Progenitor cell of endocrine pancreas (in vitro differentiated cells): ENCODE measurements at regions not wholly inside any gene's neighbourhood (a gene's known extent, or its start where the extent isn't known, plus 50 kb on each side); places are given as distances from the start of the nearest gene placed in this dataset.

ENCODE experiments used
- DNase-seq: peaks from one replicate; pipeline ENCODE4 v3.0.0; 2021; ENCODE audit warnings: low spot score; ENCODE audit not compliant: unreplicated experiment
- H3K27ac Mint-ChIP-seq: 2 replicates; pipeline ENCODE4 v1.8.0; 2021; ENCODE audit warnings: mild to moderate bottlenecking, moderate library complexity, mixed read lengths
- H3K27me3 Mint-ChIP-seq: 2 replicates; pipeline ENCODE4 v1.8.0; 2021; ENCODE audit warnings: mixed read lengths
- H3K36me3 Mint-ChIP-seq: 2 replicates; pipeline ENCODE4 v1.8.0; 2022; ENCODE audit warnings: mixed read lengths; ENCODE audit not compliant: insufficient read depth
- H3K4me1 Mint-ChIP-seq: 2 replicates; pipeline ENCODE4 v1.8.0; 2021; ENCODE audit warnings: low read depth, mixed read lengths
- H3K4me3 Mint-ChIP-seq: 2 replicates; pipeline ENCODE4 v1.8.0; 2021; ENCODE audit warnings: low read depth, mild to moderate bottlenecking, moderate library complexity, mixed read lengths
- H3K9me3 Mint-ChIP-seq: 2 replicates; pipeline ENCODE4 v1.8.0; 2021; ENCODE audit warnings: low read depth, mixed read lengths
- TF ChIP-seq, protein P1 (sequence below): fragments of 200-600 bp; sonication (generic); IDR thresholded peaks from one replicate; pipeline ENCODE4 v1.5.0; 2021; ENCODE audit warnings: antibody characterized with exemption, mild to moderate bottlenecking; ENCODE audit not compliant: unreplicated experiment

DNA sequence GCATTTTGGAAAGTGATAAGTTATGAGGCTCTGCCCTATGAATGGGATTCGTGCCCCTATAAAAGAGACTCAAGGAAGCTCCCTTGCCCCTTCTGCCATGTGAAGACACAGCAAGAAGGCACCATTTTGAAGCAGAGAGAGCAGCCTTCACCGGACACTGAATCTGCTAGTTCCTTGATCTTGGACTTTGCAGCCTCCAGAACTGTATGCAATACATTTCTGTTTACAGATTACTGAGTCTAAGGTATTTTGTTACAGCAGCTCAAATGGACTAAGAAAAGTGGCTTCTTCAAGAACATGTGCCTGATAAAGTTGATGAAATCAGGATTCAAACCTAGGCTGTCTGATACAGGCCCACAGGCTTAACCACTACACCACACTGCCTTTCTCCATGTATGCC is 131.6 kb upstream of the MAP3K1 start:
- no peak overlapping the region for H3K4me3 Mint-ChIP-seq
- peaks cover 3% of the 10 kb centered on the region for H3K27me3 Mint-ChIP-seq
- H3K4me1 Mint-ChIP-seq: peaks cover 4% of the 10 kb centered on the region
- H3K9me3 Mint-ChIP-seq: no peaks in the 10 kb centered on the region
- H3K27ac Mint-ChIP-seq: no peak overlapping the region
- DNase-seq: no peak
- no peaks in the 10 kb centered on the region for H3K36me3 Mint-ChIP-seq
- TF ChIP-seq, protein P1, sequence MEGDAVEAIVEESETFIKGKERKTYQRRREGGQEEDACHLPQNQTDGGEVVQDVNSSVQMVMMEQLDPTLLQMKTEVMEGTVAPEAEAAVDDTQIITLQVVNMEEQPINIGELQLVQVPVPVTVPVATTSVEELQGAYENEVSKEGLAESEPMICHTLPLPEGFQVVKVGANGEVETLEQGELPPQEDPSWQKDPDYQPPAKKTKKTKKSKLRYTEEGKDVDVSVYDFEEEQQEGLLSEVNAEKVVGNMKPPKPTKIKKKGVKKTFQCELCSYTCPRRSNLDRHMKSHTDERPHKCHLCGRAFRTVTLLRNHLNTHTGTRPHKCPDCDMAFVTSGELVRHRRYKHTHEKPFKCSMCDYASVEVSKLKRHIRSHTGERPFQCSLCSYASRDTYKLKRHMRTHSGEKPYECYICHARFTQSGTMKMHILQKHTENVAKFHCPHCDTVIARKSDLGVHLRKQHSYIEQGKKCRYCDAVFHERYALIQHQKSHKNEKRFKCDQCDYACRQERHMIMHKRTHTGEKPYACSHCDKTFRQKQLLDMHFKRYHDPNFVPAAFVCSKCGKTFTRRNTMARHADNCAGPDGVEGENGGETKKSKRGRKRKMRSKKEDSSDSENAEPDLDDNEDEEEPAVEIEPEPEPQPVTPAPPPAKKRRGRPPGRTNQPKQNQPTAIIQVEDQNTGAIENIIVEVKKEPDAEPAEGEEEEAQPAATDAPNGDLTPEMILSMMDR: no peak

GRCh38 chr5:56683281-56683680 is 132.1 kb upstream of the MAP3K1 start:
- DNase-seq: no peak
- Mint-ChIP-seq H3K36me3 (no peaks in the 10 kb centered on the region), H3K4me3 (no peak overlapping the region), H3K27ac (no peak overlapping the region), H3K4me1 (peaks cover 4% of the 10 kb centered on the region), H3K27me3 (peaks cover 3% of the 10 kb centered on the region), H3K9me3 (no peaks in the 10 kb centered on the region)
- TF ChIP-seq, protein P1: no peak

- no peak overlapping the region for H3K27ac Mint-ChIP-seq
- TF ChIP-seq, protein P1: no peak
- no peaks in the 10 kb centered on the region for H3K36me3 Mint-ChIP-seq
Observed at GRCh38 chr5:56681346-56681745, 134.0 kb upstream of the MAP3K1 start.

DNA sequence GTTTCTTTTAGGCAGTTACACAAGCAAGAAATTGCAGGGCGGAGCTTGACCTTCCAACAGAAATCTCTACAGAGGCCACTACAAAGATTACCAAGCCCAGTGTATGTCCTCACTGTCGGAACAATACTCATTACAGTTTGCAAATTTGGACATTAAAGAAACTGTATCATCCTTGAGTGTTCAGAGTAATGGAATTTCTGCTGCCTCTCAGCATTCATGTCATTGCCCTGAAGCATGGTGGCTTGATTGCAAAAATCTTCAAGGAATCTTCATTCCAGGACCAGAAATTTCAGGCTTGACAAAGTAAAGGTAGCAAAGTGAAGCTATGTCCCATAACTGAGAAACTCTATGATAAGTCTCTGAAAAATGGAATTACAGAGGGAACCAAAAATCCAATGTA is 134.6 kb upstream of the MAP3K1 start:
- DNase-seq: no peak
- Mint-ChIP-seq H3K4me3 (no peak overlapping the region), H3K36me3 (no peaks in the 10 kb centered on the region), H3K4me1 (peaks cover 2% of the 10 kb centered on the region), H3K27me3 (no peaks in the 10 kb centered on the region), H3K9me3 (no peaks in the 10 kb centered on the region), H3K27ac (peak overlapping the region; percentile 17)
- TF ChIP-seq, protein P1: no peak

More at GRCh38 chr5:56681346-56681745, 134.0 kb upstream of the MAP3K1 start:
- DNase-seq: no peak
- Mint-ChIP-seq H3K4me3 (no peak overlapping the region), H3K27me3 (no peaks in the 10 kb centered on the region), H3K4me1 (peaks cover 3% of the 10 kb centered on the region), H3K9me3 (no peaks in the 10 kb centered on the region)

GRCh38 chr5:56677690-56678305 is 137.6 kb upstream of the MAP3K1 start:
- peaks cover 2% of the 10 kb centered on the region for H3K4me1 Mint-ChIP-seq
- DNase-seq: no peak
- TF ChIP-seq, protein P1: no peak
- peaks cover 8% of the 10 kb centered on the region for H3K27me3 Mint-ChIP-seq
- no peak overlapping the region for H3K27ac Mint-ChIP-seq
- H3K36me3 Mint-ChIP-seq: no peaks in the 10 kb centered on the region
- peaks cover 4% of the 10 kb centered on the region for H3K9me3 Mint-ChIP-seq
- H3K4me3 Mint-ChIP-seq: no peak overlapping the region
